ENCODE measurements at regions not wholly inside any gene's neighbourhood (a gene's known extent, or its start where the extent isn't known, plus 50 kb on each side); places are given as distances from the start of the nearest gene placed in this dataset.

DNA sequence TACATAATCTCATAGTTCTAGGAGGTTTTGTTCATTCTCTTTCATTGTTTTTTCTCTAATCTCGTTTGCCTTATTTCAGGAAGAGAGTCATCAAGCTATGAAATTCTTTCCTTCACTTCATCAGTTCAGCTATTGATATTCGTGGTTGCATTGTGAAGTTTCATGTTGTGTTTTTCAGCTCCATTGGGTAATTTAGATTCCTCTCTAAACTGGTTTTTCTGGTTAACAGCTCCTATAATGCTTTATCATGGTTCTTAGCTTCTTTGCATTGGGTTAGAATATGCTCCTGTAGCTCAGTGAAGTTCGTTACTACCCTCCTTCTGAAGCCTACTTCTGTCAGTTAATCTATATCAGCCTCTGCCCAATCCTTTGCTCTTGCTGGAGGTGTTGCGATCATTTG, 69.4 kb upstream of the CD96 start:
- no peak for DNase-seq

DNA sequence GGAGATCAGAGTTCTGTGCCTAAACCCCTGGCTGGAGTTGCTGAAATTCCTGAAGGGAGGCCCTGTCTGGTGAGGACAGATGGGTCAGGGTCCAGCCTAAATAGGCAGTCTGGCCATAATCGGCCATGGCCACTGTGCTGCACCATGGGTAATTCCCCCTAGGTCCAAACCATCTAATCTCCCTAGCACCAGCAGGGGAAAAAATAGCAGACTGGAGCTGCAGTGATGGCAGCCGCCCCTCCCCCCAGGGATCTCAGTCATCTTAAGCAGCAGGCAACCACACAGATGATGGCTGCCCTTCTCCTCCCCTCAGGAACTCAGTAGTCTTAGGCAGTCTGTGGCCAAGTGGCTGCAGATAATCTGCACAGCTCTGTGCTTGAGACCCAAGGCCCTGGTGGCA, 68.4 kb upstream of the CD96 start:
- no peak for DNase-seq

DNA sequence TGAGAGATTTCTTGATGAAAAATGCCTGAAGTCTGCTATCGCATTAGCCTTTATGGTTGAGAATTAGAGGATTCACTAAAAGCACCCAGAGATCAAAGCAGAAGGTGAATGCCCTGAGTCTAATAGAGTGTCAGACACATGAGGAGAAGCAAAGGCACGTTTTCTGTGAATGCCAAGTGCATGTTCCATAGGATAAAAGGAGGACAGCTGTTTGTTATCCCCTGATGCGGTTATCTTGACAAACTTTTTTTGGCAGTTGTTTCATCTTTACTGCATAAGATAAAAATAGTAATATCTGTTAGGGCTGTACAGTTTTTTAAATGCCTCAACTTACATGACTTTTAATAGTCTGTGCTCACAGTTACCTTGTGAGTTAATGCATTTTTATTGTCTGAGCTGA, 65.3 kb upstream of the CD96 start:
- DNase-seq = no peak

DNA sequence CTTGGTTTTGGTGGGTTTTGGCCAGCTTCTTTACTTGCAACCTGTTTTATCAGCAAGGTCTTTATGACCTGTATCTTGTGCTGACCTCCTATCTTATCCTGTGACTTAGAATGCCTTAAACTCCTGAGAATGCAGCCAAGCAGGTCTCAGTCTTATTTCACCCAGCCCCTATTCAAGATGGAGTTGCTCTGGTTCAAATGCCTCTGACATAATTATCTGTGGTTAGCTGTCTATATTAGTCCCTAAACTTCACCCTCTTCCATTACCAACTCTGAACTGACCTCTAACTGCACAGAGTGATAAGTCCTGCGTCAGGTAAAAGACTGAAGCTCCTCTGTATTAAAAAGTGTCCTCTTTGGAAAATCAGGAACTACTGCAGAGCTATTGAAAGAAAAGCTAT, 61.9 kb upstream of the CD96 start:
- no peak for DNase-seq

DNA sequence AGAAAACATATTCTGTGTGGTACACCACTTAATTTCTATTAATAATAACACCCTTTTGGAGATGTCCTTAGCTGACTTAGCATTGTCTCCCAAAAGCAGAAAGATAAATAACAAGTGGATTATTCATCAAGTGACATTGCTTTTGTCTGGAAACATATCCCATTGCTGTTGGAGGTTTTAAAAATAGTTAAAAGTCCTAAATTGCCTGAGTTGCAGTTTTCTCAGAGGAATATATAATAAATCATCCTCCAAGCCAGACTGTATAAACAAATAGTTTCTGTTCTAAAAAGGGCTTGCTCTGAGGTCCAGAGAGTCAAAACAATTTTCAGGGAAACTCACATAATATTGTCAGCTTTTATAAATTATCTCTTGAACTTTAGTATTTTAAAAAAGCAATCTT, 60.4 kb upstream of the CD96 start:
- no peak for DNase-seq

DNA sequence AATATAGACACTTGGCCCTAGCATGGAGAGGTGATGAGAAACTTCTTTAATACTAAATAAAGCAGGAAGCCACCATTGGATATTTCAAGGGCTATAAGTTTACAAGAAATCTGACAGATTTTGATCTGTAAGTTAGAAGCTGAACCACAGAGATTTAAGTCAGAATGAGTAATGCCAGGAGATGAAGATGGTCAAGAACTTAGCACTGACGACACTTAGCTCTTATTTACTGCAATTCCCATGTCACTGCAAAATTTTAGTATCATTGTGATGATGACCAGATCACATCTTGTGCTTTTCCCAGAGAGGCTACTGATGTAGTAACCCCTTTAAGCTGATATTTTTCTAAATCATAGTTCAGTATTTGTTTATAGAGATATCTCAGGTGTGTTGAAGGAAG, 59.4 kb upstream of the CD96 start:
- no peak for DNase-seq

DNA sequence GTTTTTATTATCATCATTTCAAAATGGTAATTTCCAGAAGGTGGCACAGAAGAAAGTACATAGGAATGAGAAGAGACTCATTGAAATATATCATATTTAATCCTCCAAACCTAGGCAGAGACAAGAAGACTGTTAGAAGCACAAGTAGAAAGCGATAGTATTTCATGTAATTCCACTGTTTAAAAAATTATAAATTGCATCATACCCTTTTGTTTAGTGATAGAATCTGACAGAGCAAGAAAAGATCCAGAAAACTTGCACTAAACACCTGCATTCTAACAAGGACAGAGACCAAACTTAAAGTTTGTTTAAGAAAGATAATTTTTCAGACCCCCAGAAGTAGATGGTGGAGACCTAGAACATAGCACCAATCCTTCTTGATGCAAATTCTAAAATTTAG, 56.9 kb upstream of the CD96 start:
- DNase-seq = no peak
